Panc1 (cell line): ENCODE measurements at regions not wholly inside any gene's neighbourhood (a gene's known extent, or its start where the extent isn't known, plus 50 kb on each side); places are given as distances from the start of the nearest gene placed in this dataset.

Source experiments
- CTCF ChIP-seq: fragments of 450-650 bp; IDR thresholded peaks from 2 replicates; pipeline ENCODE4 v1.5.1; 2017; ENCODE audit warnings: mild to moderate bottlenecking
- POLR2AphosphoS5 ChIP-seq: IDR thresholded peaks from 2 replicates; pipeline ENCODE4 v1.6.1; 2012; ENCODE audit warnings: mild to moderate bottlenecking, low read depth, low read length, moderate library complexity
- REST ChIP-seq, 2 experiments: IDR thresholded peaks; 2 replicates each; pipeline ENCODE4 v1.6.1; 2011 to 2012; ENCODE audit warnings: low read depth in 2 of 2, control low read depth in 1 of 2, low read length in 1 of 2, mild to moderate bottlenecking in 1 of 2, moderate library complexity in 1 of 2; ENCODE audit not compliant: insufficient read depth in 1 of 2
- SIN3A ChIP-seq: IDR thresholded peaks from 2 replicates; pipeline ENCODE4 v1.6.1; 2012; ENCODE audit warnings: low read depth, mild to moderate bottlenecking, low read length, moderate library complexity, borderline replicate concordance; ENCODE audit not compliant: insufficient read depth

- TF ChIP-seq CTCF (no peak), POLR2AphosphoS5 (no peak), SIN3A (no peak), REST (IDR thresholded peaks at IDR 0.05; ENCODE audit: insufficient read depth in 1 of 2, low read depth in 2 of 2, low read length in 1 of 2) (no peak)
Observed at GRCh38 chr2:120670771-120671480, 64.7 kb upstream of the GLI2 start.
